Calu3 (cell line): ENCODE measurements at regions not wholly inside any gene's neighbourhood (a gene's known extent, or its start where the extent isn't known, plus 50 kb on each side); places are given as distances from the start of the nearest gene placed in this dataset.

Source experiments
- BruUV-seq: library from RNA; stranded (reverse); fragments of 400-500 nt; replicated peaks from 2 replicates; lab custom pipeline; 2021; lab: Mats Ljungman, UMichigan
- CTCF ChIA-PET: fragments of 300-600 bp; sonication (Branson Sonifier 250); formaldehyde crosslinking; loops from one replicate; lab custom pipeline; 2022; ENCODE audit warnings: antibody characterized with exemption; lab: Charles Lee
- DNase-seq: peaks from one replicate; pipeline ENCODE4 v3.0.0; 2022
- H3K27ac Mint-ChIP-seq: one replicate; pipeline ENCODE4 v1.8.0; 2022; ENCODE audit warnings: mixed read lengths; ENCODE audit not compliant: unreplicated experiment
- H3K27me3 Mint-ChIP-seq: one replicate; pipeline ENCODE4 v1.8.0; 2022; ENCODE audit warnings: mixed read lengths; ENCODE audit not compliant: unreplicated experiment
- H3K36me3 Mint-ChIP-seq: one replicate; pipeline ENCODE4 v1.8.0; 2022; ENCODE audit warnings: mild to moderate bottlenecking, moderate library complexity, mixed read lengths; ENCODE audit not compliant: insufficient read depth, unreplicated experiment
- H3K4me1 Mint-ChIP-seq: one replicate; pipeline ENCODE4 v1.8.0; 2022; ENCODE audit warnings: mild to moderate bottlenecking, low read depth, mixed read lengths; ENCODE audit not compliant: unreplicated experiment
- H3K4me3 Mint-ChIP-seq: one replicate; pipeline ENCODE4 v1.8.0; 2022; ENCODE audit warnings: mild to moderate bottlenecking, low read depth, moderate library complexity, mixed read lengths; ENCODE audit not compliant: unreplicated experiment
- H3K9me3 Mint-ChIP-seq: one replicate; pipeline ENCODE4 v1.8.0; 2022; ENCODE audit warnings: low read depth, mixed read lengths; ENCODE audit not compliant: unreplicated experiment
- CTCF ChIP-seq: fragments of 200-600 bp; IDR thresholded peaks from one replicate; pipeline ENCODE4 v1.8.0; 2022; ENCODE audit warnings: antibody characterized with exemption; ENCODE audit not compliant: unreplicated experiment
- intact Hi-C: fragments of 100-400 bp; cut with micrococcal nuclease; formaldehyde crosslinking; loops from one replicate; pipeline ENCODE4 v1.10.0; 2022; ENCODE audit not compliant: unreplicated experiment

DNA sequence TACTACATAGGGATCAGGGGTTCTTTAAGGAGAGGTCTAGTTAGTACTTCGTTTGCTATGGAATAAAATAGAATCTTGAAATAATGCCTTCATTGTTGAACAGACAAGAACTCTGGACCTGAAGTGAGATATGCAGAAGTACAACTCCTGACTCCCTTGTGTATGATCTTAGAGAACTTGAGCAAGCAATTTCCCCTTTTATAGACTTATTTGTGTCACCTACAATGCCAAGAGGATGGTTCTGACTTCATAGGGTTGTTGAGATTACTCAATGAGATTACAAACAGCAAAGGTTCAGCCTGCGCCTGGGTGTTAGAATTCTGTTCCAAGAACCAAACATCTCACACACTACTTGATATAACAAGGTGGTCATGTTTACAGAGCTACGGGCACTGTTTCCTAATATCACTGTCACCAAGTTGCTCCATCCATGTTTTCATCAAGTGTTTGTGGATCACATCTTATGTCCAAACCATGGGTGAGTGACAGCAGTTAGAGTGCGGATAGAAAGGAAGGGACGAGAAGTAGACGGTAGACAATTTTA, 76.7 kb upstream of the ADAMTS9 start:
- Mint-ChIP-seq H3K9me3 (no peaks in the 10 kb centered on the region), H3K27ac (no peak overlapping the region), H3K27me3 (no peaks in the 10 kb centered on the region), H3K4me3 (no peak overlapping the region), H3K4me1 (no peaks in the 10 kb centered on the region), H3K36me3 (no peaks in the 10 kb centered on the region)
- BruUV-seq, result no TSS peak
- no peak for DNase-seq
- no peak for TF ChIP-seq CTCF
- intact Hi-C loops, result no loop called here
- CTCF ChIA-PET, result no interaction called here

GRCh38 chr3:64763980-64764379, 76.2 kb upstream of the ADAMTS9 start:
- H3K27me3 Mint-ChIP-seq, result no peaks in the 10 kb centered on the region
- H3K4me1 Mint-ChIP-seq, result no peaks in the 10 kb centered on the region
- intact Hi-C loops, result no loop called here
- no peak overlapping the region for H3K4me3 Mint-ChIP-seq
- no peak overlapping the region for H3K27ac Mint-ChIP-seq
- no TSS peak for BruUV-seq
- CTCF ChIA-PET, result interaction anchor here (0.6 kb wide), 1 partner anchor 11 kb away, joined by 4 read pairs; no protein-coding TSS in a partner anchor
- DNase-seq, result no peak
- no peak for TF ChIP-seq CTCF
- no peaks in the 10 kb centered on the region for H3K36me3 Mint-ChIP-seq
- no peaks in the 10 kb centered on the region for H3K9me3 Mint-ChIP-seq

DNA sequence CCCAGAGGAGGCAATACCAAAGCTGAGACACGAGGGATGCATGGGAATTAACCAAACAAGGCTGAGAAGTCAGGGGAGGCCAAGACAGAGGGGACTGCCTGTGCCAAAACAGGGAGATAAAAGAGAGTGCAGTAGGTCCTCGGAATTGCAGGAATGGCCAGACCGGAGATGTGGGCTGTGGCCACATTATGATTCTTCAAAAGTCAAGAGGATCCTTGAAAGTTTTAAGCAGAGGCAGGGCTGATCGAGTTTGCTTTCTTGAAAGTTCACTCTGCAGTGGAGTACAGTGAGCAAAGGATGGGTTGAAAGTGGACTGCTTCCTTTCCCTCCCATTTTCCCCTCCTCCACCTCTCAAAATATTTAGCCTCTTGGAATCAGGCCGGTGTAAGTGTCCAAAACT, 73.9 kb upstream of the ADAMTS9 start:
- DNase-seq, result no peak
- Mint-ChIP-seq H3K9me3 (no peaks in the 10 kb centered on the region), H3K4me1 (no peaks in the 10 kb centered on the region), H3K27me3 (no peaks in the 10 kb centered on the region), H3K4me3 (no peak overlapping the region), H3K27ac (no peak overlapping the region), H3K36me3 (no peaks in the 10 kb centered on the region)
- intact Hi-C loops, result no loop called here
- TF ChIP-seq CTCF, result no peak
- CTCF ChIA-PET, result no interaction called here
- no TSS peak for BruUV-seq

GRCh38 chr3:64760258-64760657, 72.5 kb upstream of the ADAMTS9 start:
- no peaks in the 10 kb centered on the region for H3K36me3 Mint-ChIP-seq
- peaks cover 14% of the 10 kb centered on the region for H3K4me1 Mint-ChIP-seq
- BruUV-seq, result no TSS peak
- no peak for DNase-seq
- H3K9me3 Mint-ChIP-seq, result no peaks in the 10 kb centered on the region
- CTCF ChIA-PET, result no interaction called here
- no peak for TF ChIP-seq CTCF
- H3K27me3 Mint-ChIP-seq, result no peaks in the 10 kb centered on the region
- intact Hi-C loops, result no loop called here
- no peak overlapping the region for H3K4me3 Mint-ChIP-seq
- no peak overlapping the region for H3K27ac Mint-ChIP-seq
